HepG2 (cell line): ENCODE measurements at regions not wholly inside any gene's neighbourhood (a gene's known extent, or its start where the extent isn't known, plus 50 kb on each side); places are given as distances from the start of the nearest gene placed in this dataset.

Experiments used
- ATAC-seq: fragments of 200-7000 bp; cut with Tn5 transposase; 3 replicates; pipeline ENCODE4 v1.9.1; 2020; ENCODE audit warnings: mild to moderate bottlenecking, moderate library complexity
- BruUV-seq: library from RNA; stranded (reverse); fragments of 400-500 nt; replicated peaks from 2 replicates; lab custom pipeline; 2021; lab: Mats Ljungman, UMichigan
- CTCF ChIA-PET: fragments of 300-600 bp; formaldehyde crosslinking; extraction: SDS; loops from one replicate; lab custom pipeline; 2021; ENCODE audit warnings: low total read pairs, inconsistent platforms, low intra/inter-chr PET ratio; lab: Yijun Ruan, JAX
- POLR2A ChIA-PET: fragments of 350-600 bp; sonication (Branson Sonifier 250); formaldehyde crosslinking; loops from one replicate; lab custom pipeline; 2020; ENCODE audit warnings: antibody characterized with exemption, inconsistent platforms; lab: Yijun Ruan, JAX
- DNase-seq: peaks from one replicate; pipeline ENCODE4 v3.0.0-alpha.2; 2015; ENCODE audit warnings: low spot score
- FAIRE-seq: peaks from 3 replicates; lab custom pipeline; 2011; peaks lifted over from hg19 to GRCh38; lab: Jason Lieb, UNC
- H2AFZ ChIP-seq: one replicate; pipeline ENCODE4 v1.6.1; 2011; ENCODE audit warnings: low read length, inconsistent platforms
- H3K27ac ChIP-seq: fragments of 300-600 bp; 3 replicates; pipeline ENCODE4 v1.8.0; 2011; ENCODE audit warnings: mixed run types, mild to moderate bottlenecking, mixed read lengths, low read length, inconsistent platforms; ENCODE audit not compliant: insufficient read depth; ENCODE audit errors: extremely low read length
- H3K27me3 ChIP-seq, 2 experiments: fragments of 200-600 bp in 1 of 2; 2 replicates in 1 of 2; 3 replicates in 1 of 2; pipeline versions ENCODE4 v1.6.0 to v1.8.0; 2011; ENCODE audit warnings: low read length in 2 of 2, mild to moderate bottlenecking in 2 of 2, moderate library complexity in 2 of 2, inconsistent platforms in 1 of 2; ENCODE audit not compliant: insufficient read depth in 2 of 2, control insufficient read depth in 1 of 2
- H3K36me3 ChIP-seq, 2 experiments: fragments of 200-600 bp in 1 of 2; replicated peaks in 1 of 2; 2 replicates in 1 of 2; 3 replicates in 1 of 2; pipeline versions ENCODE4 v1.5.1 to v1.8.0; 2011; ENCODE audit warnings: low read length in 2 of 2, inconsistent platforms in 1 of 2; ENCODE audit not compliant: insufficient read depth in 2 of 2, control insufficient read depth in 1 of 2
- H3K4me1 ChIP-seq: 2 replicates; pipeline ENCODE4 v1.5.1; 2012; ENCODE audit warnings: low read length, inconsistent platforms; ENCODE audit not compliant: insufficient read depth
- H3K4me2 ChIP-seq: 2 replicates; pipeline ENCODE4 v1.6.0; 2011; ENCODE audit warnings: low read depth, low read length, inconsistent platforms
- H3K4me3 ChIP-seq, 3 experiments: fragments of 200-600 bp in 1 of 3; sonication (generic), shearing (Covaris generic) in 1 of 3; replicated peaks in 1 of 3; 2 replicates each; pipeline ENCODE4 v1.5.1; 2011 to 2016; ENCODE audit warnings: low read length in 3 of 3, inconsistent platforms in 2 of 3, low read depth in 2 of 3, mild to moderate bottlenecking in 2 of 3, control low read depth in 1 of 3, mixed read lengths in 1 of 3; ENCODE audit not compliant: insufficient read depth in 1 of 3
- H3K79me2 ChIP-seq: one replicate; pipeline ENCODE4 v1.6.1; 2011; ENCODE audit warnings: low read length, inconsistent platforms; ENCODE audit not compliant: insufficient read depth
- H3K9ac ChIP-seq: 2 replicates; pipeline ENCODE4 v1.6.0; 2011; ENCODE audit warnings: mild to moderate bottlenecking, low read depth, low read length, inconsistent platforms; ENCODE audit not compliant: insufficient read depth
- H3K9me3 ChIP-seq: 2 replicates; pipeline ENCODE4 v1.5.1; 2012; ENCODE audit warnings: mild to moderate bottlenecking, low read length
- H4K20me1 ChIP-seq: 2 replicates; pipeline ENCODE4 v1.6.0; 2011; ENCODE audit warnings: inconsistent platforms, mild to moderate bottlenecking, low read length, moderate library complexity; ENCODE audit not compliant: insufficient read depth
- EP300 ChIP-seq, 3 experiments: sonication (generic) in 1 of 3; formaldehyde crosslinking in 1 of 3; IDR thresholded peaks; 2 replicates each; pipeline versions ENCODE4 v1.5.1 to v1.6.1; 2011 to 2020; ENCODE audit warnings: low read depth in 2 of 3, low read length in 2 of 3, borderline replicate concordance in 1 of 3, improper control_type of control experiment in 1 of 3, mild to moderate bottlenecking in 1 of 3, missing genetic modification reagents in 1 of 3, moderate library complexity in 1 of 3
- MEIS2 ChIP-seq: sonication (generic); formaldehyde crosslinking; IDR thresholded peaks from 2 replicates; pipeline ENCODE4 v1.9.0; 2021; ENCODE audit warnings: mild to moderate bottlenecking, missing genetic modification reagents
- SMAD1 ChIP-seq: sonication (generic); formaldehyde crosslinking; IDR thresholded peaks from 2 replicates; pipeline ENCODE4 v1.4.0; 2020; ENCODE audit warnings: missing genetic modification reagents, low read depth, mild to moderate bottlenecking, borderline replicate concordance
- SNRNP70 ChIP-seq: fragments of 200-400 bp; formaldehyde crosslinking; IDR thresholded peaks from 2 replicates; pipeline ENCODE4 v1.6.1; 2017; ENCODE audit warnings: mild to moderate bottlenecking, low read depth, low read length, moderate library complexity
- ZIK1 ChIP-seq: sonication (generic); formaldehyde crosslinking; IDR thresholded peaks from 2 replicates; pipeline ENCODE4 v1.5.0; 2020; ENCODE audit warnings: mild to moderate bottlenecking, low read depth, missing genetic modification reagents, borderline replicate concordance
- WGBS: methylation state at CpG from one replicate; pipeline ENCODE4 v1.1.6; 2017; ENCODE audit warnings: low lambda C conversion rate; 5-methylcytosine and 5-hydroxymethylcytosine counted together
- in situ Hi-C: cut with HindIII; loops from 2 replicates; pipeline ENCODE4 v1.10.0; 2017; ENCODE audit warnings: low pct_unique_long_range_greater_than_20kb; ENCODE audit not compliant: extremely low pct_ligation_motif_present
- intact Hi-C: fragments of 100-400 bp; cut with micrococcal nuclease; formaldehyde crosslinking; loops from one replicate; pipeline ENCODE4 v1.10.0; 2022; ENCODE audit not compliant: unreplicated experiment
- TF ChIP-seq, protein P1 (sequence below): sonication (generic); formaldehyde crosslinking; IDR thresholded peaks from 2 replicates; pipeline ENCODE4 v1.5.1; 2020; ENCODE audit warnings: missing genetic modification reagents, mild to moderate bottlenecking, borderline replicate concordance
- TF ChIP-seq, protein P2 (sequence below): sonication (generic); formaldehyde crosslinking; IDR thresholded peaks from 2 replicates; pipeline ENCODE4 v1.5.0; 2020; ENCODE audit warnings: missing genetic modification reagents, mild to moderate bottlenecking, borderline replicate concordance
- TF ChIP-seq, protein P3 (sequence below): sonication (generic); formaldehyde crosslinking; IDR thresholded peaks from 2 replicates; pipeline ENCODE4 v1.4.0; 2020; ENCODE audit warnings: mild to moderate bottlenecking, low read depth, missing genetic modification reagents
- TF ChIP-seq, protein P4 (sequence below): sonication (generic); formaldehyde crosslinking; IDR thresholded peaks from 2 replicates; pipeline ENCODE4 v1.8.0; 2022; ENCODE audit warnings: mild to moderate bottlenecking, missing genetic modification reagents; ENCODE audit not compliant: insufficient replicate concordance
- TF ChIP-seq, protein P5 (sequence below): sonication (generic); formaldehyde crosslinking; IDR thresholded peaks from 2 replicates; pipeline ENCODE4 v1.8.1; 2023; ENCODE audit warnings: missing genetic modification reagents, inconsistent platforms, borderline replicate concordance

DNA sequence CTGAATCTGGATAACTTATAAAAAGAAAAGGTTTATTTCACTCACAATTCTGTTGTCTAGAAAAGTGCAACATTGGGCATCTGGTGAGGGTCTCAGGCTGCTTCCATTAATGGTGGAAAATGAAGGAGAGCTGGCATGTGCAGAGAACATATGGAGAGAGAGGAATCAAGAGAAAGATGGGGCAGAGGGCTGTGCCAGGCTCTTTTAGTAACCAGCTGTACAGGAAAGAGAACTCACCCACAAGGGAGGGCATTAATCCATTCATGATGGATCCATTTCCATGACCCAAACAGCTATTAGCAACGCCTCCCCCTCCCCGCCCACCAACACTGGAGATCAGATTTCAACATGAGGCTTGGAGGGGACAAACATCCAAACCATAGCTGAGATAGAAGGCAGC, 61.7 kb upstream of the LYZL1 start:
- H3K27me3 ChIP-seq: peaks cover 0 to 11% of the 10 kb centered on the region in 2 experiments; a peak in 2 of 5 replicates

More for the DNA sequence above, 61.7 kb upstream of the LYZL1 start:
- Histone ChIP-seq H3K9ac (no peak overlapping the region), H3K4me1 (peaks cover 18% of the 10 kb centered on the region), H3K9me3 (no peaks in the 10 kb centered on the region), H3K4me2 (no peak overlapping the region), H4K20me1 (no peaks in the 10 kb centered on the region), H3K36me3 (no peaks in the 10 kb centered on the region), H3K79me2 (no peaks in the 10 kb centered on the region), H2AFZ (no peak overlapping the region), H3K27ac (no peak overlapping the region), H3K4me3 (no peak overlapping the region)
- BruUV-seq: no TSS peak
- intact Hi-C loops (no loop called here), in situ Hi-C loops (no loop called here)
- 26% methylated on average over 2 of the region's 2 CpGs for WGBS
- ATAC-seq (no peak), DNase-seq (no peak), FAIRE-seq (no peak)
- CTCF ChIA-PET: no interaction called here
- POLR2A ChIA-PET: no interaction called here
- TF ChIP-seq MEIS2 (CRISPR knock-in tag) (no peak), ZIK1 (no peak), EP300 (IDR thresholded peaks at IDR 0.05; ENCODE audit: low read depth in 2 of 2, low read length in 2 of 2) (no peak), EP300 (CRISPR knock-in tag; IDR thresholded peaks at IDR 0.05; ENCODE audit: borderline replicate concordance) (no peak), SNRNP70 (no peak), SMAD1 (CRISPR knock-in tag) (no peak)
- TF ChIP-seq, protein P1, sequence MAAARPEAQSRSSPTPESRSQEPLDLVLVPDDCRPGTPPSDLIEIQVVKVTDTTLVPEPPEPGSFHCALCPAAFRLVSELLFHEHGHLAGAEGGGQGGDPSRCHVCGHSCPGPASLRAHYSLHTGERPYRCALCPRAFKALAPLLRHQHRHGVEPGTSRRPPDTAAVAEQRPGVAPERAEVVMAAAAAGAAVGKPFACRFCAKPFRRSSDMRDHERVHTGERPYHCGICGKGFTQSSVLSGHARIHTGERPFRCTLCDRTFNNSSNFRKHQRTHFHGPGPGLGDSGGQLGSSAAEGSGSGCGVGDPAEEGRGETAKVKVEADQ (CRISPR knock-in tag): no peak
- TF ChIP-seq, protein P2, sequence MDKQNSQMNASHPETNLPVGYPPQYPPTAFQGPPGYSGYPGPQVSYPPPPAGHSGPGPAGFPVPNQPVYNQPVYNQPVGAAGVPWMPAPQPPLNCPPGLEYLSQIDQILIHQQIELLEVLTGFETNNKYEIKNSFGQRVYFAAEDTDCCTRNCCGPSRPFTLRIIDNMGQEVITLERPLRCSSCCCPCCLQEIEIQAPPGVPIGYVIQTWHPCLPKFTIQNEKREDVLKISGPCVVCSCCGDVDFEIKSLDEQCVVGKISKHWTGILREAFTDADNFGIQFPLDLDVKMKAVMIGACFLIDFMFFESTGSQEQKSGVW: no peak
- TF ChIP-seq, protein P3, sequence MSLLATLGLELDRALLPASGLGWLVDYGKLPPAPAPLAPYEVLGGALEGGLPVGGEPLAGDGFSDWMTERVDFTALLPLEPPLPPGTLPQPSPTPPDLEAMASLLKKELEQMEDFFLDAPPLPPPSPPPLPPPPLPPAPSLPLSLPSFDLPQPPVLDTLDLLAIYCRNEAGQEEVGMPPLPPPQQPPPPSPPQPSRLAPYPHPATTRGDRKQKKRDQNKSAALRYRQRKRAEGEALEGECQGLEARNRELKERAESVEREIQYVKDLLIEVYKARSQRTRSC (CRISPR knock-in tag): no peak
- TF ChIP-seq, protein P4, sequence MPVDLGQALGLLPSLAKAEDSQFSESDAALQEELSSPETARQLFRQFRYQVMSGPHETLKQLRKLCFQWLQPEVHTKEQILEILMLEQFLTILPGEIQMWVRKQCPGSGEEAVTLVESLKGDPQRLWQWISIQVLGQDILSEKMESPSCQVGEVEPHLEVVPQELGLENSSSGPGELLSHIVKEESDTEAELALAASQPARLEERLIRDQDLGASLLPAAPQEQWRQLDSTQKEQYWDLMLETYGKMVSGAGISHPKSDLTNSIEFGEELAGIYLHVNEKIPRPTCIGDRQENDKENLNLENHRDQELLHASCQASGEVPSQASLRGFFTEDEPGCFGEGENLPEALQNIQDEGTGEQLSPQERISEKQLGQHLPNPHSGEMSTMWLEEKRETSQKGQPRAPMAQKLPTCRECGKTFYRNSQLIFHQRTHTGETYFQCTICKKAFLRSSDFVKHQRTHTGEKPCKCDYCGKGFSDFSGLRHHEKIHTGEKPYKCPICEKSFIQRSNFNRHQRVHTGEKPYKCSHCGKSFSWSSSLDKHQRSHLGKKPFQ (CRISPR knock-in tag): no peak
- TF ChIP-seq, protein P5, sequence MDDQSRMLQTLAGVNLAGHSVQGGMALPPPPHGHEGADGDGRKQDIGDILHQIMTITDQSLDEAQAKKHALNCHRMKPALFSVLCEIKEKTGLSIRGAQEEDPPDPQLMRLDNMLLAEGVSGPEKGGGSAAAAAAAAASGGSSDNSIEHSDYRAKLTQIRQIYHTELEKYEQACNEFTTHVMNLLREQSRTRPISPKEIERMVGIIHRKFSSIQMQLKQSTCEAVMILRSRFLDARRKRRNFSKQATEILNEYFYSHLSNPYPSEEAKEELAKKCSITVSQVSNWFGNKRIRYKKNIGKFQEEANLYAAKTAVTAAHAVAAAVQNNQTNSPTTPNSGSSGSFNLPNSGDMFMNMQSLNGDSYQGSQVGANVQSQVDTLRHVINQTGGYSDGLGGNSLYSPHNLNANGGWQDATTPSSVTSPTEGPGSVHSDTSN: no peak
